ENCODE measurements at regions not wholly inside any gene's neighbourhood (a gene's known extent, or its start where the extent isn't known, plus 50 kb on each side); places are given as distances from the start of the nearest gene placed in this dataset.

GRCh38 chr15:39013262-39013661, 448.6 kb upstream of the RASGRP1 start:
- H3K4me2 ChIP-seq (ENCODE audit: low read length): no peak overlapping the region

GRCh38 chr15:39014682-39015081, 450.1 kb upstream of the RASGRP1 start:
- no peaks in the 10 kb centered on the region for H3K27me3 ChIP-seq (ENCODE audit: insufficient read depth, low read depth, low read length)
- TF ChIP-seq EP300 (conservative IDR thresholded peaks at IDR 0.05; ENCODE audit: poor library complexity, severe bottlenecking) (no peak), CTCF (IDR thresholded peaks at IDR 0.05; ENCODE audit: poor library complexity, severe bottlenecking) (no peak), SMC3 (conservative IDR thresholded peaks at IDR 0.05; ENCODE audit: poor library complexity) (no peak), REST (IDR thresholded peaks at IDR 0.05; ENCODE audit: borderline replicate concordance) (no peak), POLR2AphosphoS5 (IDR thresholded peaks at IDR 0.05) (no peak), TAF1 (IDR thresholded peaks at IDR 0.05; ENCODE audit: low read depth) (no peak), RAD21 (conservative IDR thresholded peaks at IDR 0.05) (no peak), EZH2 (IDR thresholded peaks at IDR 0.05; ENCODE audit: borderline replicate concordance, insufficient read depth, low read length, poor library complexity, severe bottlenecking) (no peak), MXI1 (conservative IDR thresholded peaks at IDR 0.05; ENCODE audit: poor library complexity, severe bottlenecking) (no peak)
- no peaks in the 10 kb centered on the region for H3K9me2 ChIP-seq (ENCODE audit: insufficient read depth, low read length)
- H3K9ac ChIP-seq (ENCODE audit: low read length): no peak overlapping the region
- no peaks in the 10 kb centered on the region for H3F3A ChIP-seq (ENCODE audit: insufficient read depth, low read length, poor library complexity, severe bottlenecking)
- no peaks in the 10 kb centered on the region for H3K9me3 ChIP-seq (ENCODE audit: low read length)
- H3K36me3 ChIP-seq (ENCODE audit: insufficient read depth, low read length): no peaks in the 10 kb centered on the region
- no peak overlapping the region for H2AFZ ChIP-seq (ENCODE audit: low read depth, low read length)
- H4K20me1 ChIP-seq (ENCODE audit: insufficient read depth): no peaks in the 10 kb centered on the region
- H3K79me2 ChIP-seq (replicated peaks; ENCODE audit: insufficient read depth, low read length): no peaks in the 10 kb centered on the region
- H3K27ac ChIP-seq (ENCODE audit: low read length): no peak overlapping the region
- no peak overlapping the region for H3K4me3 ChIP-seq (ENCODE audit: low read length)
- no peak overlapping the region for H3K4me2 ChIP-seq (ENCODE audit: low read length)

More at GRCh38 chr15:39013262-39013661, 448.6 kb upstream of the RASGRP1 start:
- no peaks in the 10 kb centered on the region for H3K36me3 ChIP-seq (ENCODE audit: insufficient read depth, low read length)
- H3K9ac ChIP-seq (ENCODE audit: low read length): no peak overlapping the region
- no peaks in the 10 kb centered on the region for H4K20me1 ChIP-seq (ENCODE audit: insufficient read depth)
- H3K4me3 ChIP-seq (ENCODE audit: low read length): no peak overlapping the region
- no peaks in the 10 kb centered on the region for H3F3A ChIP-seq (ENCODE audit: insufficient read depth, low read length, poor library complexity, severe bottlenecking)
- H3K9me3 ChIP-seq (ENCODE audit: low read length): no peaks in the 10 kb centered on the region
- TF ChIP-seq EZH2 (IDR thresholded peaks at IDR 0.05; ENCODE audit: borderline replicate concordance, insufficient read depth, low read length, poor library complexity, severe bottlenecking) (no peak), CTCF (IDR thresholded peaks at IDR 0.05; ENCODE audit: poor library complexity, severe bottlenecking) (no peak), MXI1 (conservative IDR thresholded peaks at IDR 0.05; ENCODE audit: poor library complexity, severe bottlenecking) (no peak), SMC3 (conservative IDR thresholded peaks at IDR 0.05; ENCODE audit: poor library complexity) (no peak), POLR2AphosphoS5 (IDR thresholded peaks at IDR 0.05) (no peak), RAD21 (conservative IDR thresholded peaks at IDR 0.05) (no peak)
- no peaks in the 10 kb centered on the region for H3K27me3 ChIP-seq (ENCODE audit: insufficient read depth, low read depth, low read length)
- H3K9me2 ChIP-seq (ENCODE audit: insufficient read depth, low read length): no peaks in the 10 kb centered on the region
- no peak overlapping the region for H3K27ac ChIP-seq (ENCODE audit: low read length)
- no peaks in the 10 kb centered on the region for H3K79me2 ChIP-seq (replicated peaks; ENCODE audit: insufficient read depth, low read length)
- no peak overlapping the region for H2AFZ ChIP-seq (ENCODE audit: low read depth, low read length)
